HEK293 (cell line): ENCODE measurements at regions not wholly inside any gene's neighbourhood (a gene's known extent, or its start where the extent isn't known, plus 50 kb on each side); places are given as distances from the start of the nearest gene placed in this dataset.

Experiments used
- CTCF ChIA-PET: fragments of 350-600 bp; formaldehyde crosslinking; extraction: SDS; loops from one replicate; lab custom pipeline; 2021; ENCODE audit warnings: antibody characterized with exemption; lab: Yijun Ruan, JAX
- POLR2A ChIA-PET: fragments of 300-600 bp; formaldehyde crosslinking; extraction: SDS; loops from one replicate; lab custom pipeline; 2020; ENCODE audit warnings: antibody characterized with exemption, inconsistent platforms; lab: Yijun Ruan, JAX
- H3K27ac ChIP-seq: fragments of 200-500 bp; sonication (Bioruptor generic); 2 replicates; pipeline ENCODE4 v1.5.1; 2014; ENCODE audit warnings: low read depth, low read length, control low read depth, inconsistent platforms; ENCODE audit errors: extremely low read depth
- H3K36me3 ChIP-seq, 2 experiments: fragments of 200-500 bp in 1 of 2; sonication (Bioruptor generic) in 1 of 2; 1 replicate in 1 of 2; 2 replicates in 1 of 2; pipeline ENCODE4 v1.5.1; 2014 to 2017; ENCODE audit warnings: inconsistent platforms in 2 of 2, low read length in 2 of 2; ENCODE audit not compliant: control insufficient read depth in 2 of 2, insufficient read depth in 1 of 2
- H3K4me1 ChIP-seq: fragments of 200-500 bp; sonication (Bioruptor generic); 2 replicates; pipeline ENCODE4 v1.5.1; 2014; ENCODE audit warnings: mild to moderate bottlenecking, low read length, inconsistent platforms; ENCODE audit not compliant: control insufficient read depth, insufficient read depth
- H3K4me3 ChIP-seq: 2 replicates; pipeline ENCODE4 v1.5.1; 2011; ENCODE audit warnings: low read depth, mild to moderate bottlenecking, control low read depth, low read length, moderate library complexity
- H3K9me3 ChIP-seq: fragments of 200-500 bp; sonication (Bioruptor generic); 2 replicates; pipeline ENCODE4 v1.5.1; 2014; ENCODE audit warnings: low read depth, low read length, inconsistent platforms; ENCODE audit not compliant: control insufficient read depth, insufficient read depth
- GLI4 ChIP-seq: fragments of 450-650 bp; formaldehyde crosslinking; IDR thresholded peaks from 2 replicates; pipeline ENCODE4 v1.5.1; 2016; ENCODE audit warnings: missing biosample characterization, missing genetic modification characterization
- GLIS1 ChIP-seq: fragments of 450-650 bp; formaldehyde crosslinking; IDR thresholded peaks from 2 replicates; pipeline ENCODE4 v1.5.1; 2016; ENCODE audit warnings: missing biosample characterization, missing genetic modification characterization
- HOXC10 ChIP-seq: sonication (generic); formaldehyde crosslinking; IDR thresholded peaks from 2 replicates; pipeline ENCODE4 v1.8.1; 2023; ENCODE audit warnings: mild to moderate bottlenecking, missing genetic modification reagents
- KLF16 ChIP-seq: fragments of 450-650 bp; formaldehyde crosslinking; IDR thresholded peaks from 2 replicates; pipeline ENCODE4 v1.5.1; 2017; ENCODE audit warnings: missing biosample characterization, missing genetic modification characterization
- MEIS1 ChIP-seq: sonication (generic); formaldehyde crosslinking; IDR thresholded peaks from 2 replicates; pipeline ENCODE4 v1.8.1; 2022; ENCODE audit warnings: missing genetic modification reagents, mild to moderate bottlenecking, borderline replicate concordance
- MYNN ChIP-seq: fragments of 450-650 bp; formaldehyde crosslinking; IDR thresholded peaks from 2 replicates; pipeline ENCODE4 v1.5.1; 2016; ENCODE audit warnings: missing biosample characterization, missing genetic modification characterization, borderline replicate concordance
- MZF1 ChIP-seq: fragments of 450-650 bp; formaldehyde crosslinking; IDR thresholded peaks from 2 replicates; pipeline ENCODE4 v1.5.1; 2017; ENCODE audit warnings: missing biosample characterization, missing genetic modification characterization, borderline replicate concordance
- OSR2 ChIP-seq: fragments of 450-650 bp; formaldehyde crosslinking; IDR thresholded peaks from 2 replicates; pipeline ENCODE4 v1.5.1; 2016; ENCODE audit warnings: missing biosample characterization, missing genetic modification characterization
- PRDM1 ChIP-seq: fragments of 450-650 bp; formaldehyde crosslinking; IDR thresholded peaks from 2 replicates; pipeline ENCODE4; 2016; ENCODE audit warnings: missing biosample characterization, missing genetic modification characterization
- SP2 ChIP-seq: fragments of 450-650 bp; formaldehyde crosslinking; IDR thresholded peaks from 2 replicates; pipeline ENCODE4 v1.5.1; 2016; ENCODE audit warnings: missing biosample characterization, missing genetic modification characterization
- ZFP3 ChIP-seq: fragments of 450-650 bp; formaldehyde crosslinking; IDR thresholded peaks from 2 replicates; pipeline ENCODE4 v1.5.1; 2016; ENCODE audit warnings: low read depth, missing biosample characterization, missing genetic modification characterization
- ZNF112 ChIP-seq: fragments of 450-650 bp; formaldehyde crosslinking; IDR thresholded peaks from 2 replicates; pipeline ENCODE4 v1.5.0; 2017; ENCODE audit warnings: missing biosample characterization, missing genetic modification characterization
- ZNF214 ChIP-seq: fragments of 450-650 bp; formaldehyde crosslinking; IDR thresholded peaks from 2 replicates; pipeline ENCODE4 v1.5.1; 2017; ENCODE audit warnings: missing biosample characterization, mild to moderate bottlenecking, missing genetic modification characterization, borderline replicate concordance
- ZNF274 ChIP-seq, 2 experiments: fragments of 200-500 bp in 1 of 2; fragments of 450-650 bp in 1 of 2; sonication (Bioruptor generic) in 1 of 2; formaldehyde crosslinking in 1 of 2; IDR thresholded peaks; 2 replicates each; pipeline versions ENCODE4 v1.5.1 to v1.6.1; 2014 to 2016; ENCODE audit warnings: borderline replicate concordance in 1 of 2, inconsistent platforms in 1 of 2, low read length in 1 of 2, missing biosample characterization in 1 of 2, missing genetic modification characterization in 1 of 2
- ZNF311 ChIP-seq: fragments of 450-650 bp; formaldehyde crosslinking; IDR thresholded peaks from 2 replicates; pipeline ENCODE4 v1.5.1; 2017; ENCODE audit warnings: missing biosample characterization, missing genetic modification characterization, borderline replicate concordance
- ZNF394 ChIP-seq: fragments of 450-650 bp; formaldehyde crosslinking; IDR thresholded peaks from 2 replicates; pipeline ENCODE4 v1.5.1; 2016; ENCODE audit warnings: missing biosample characterization, missing genetic modification characterization, mild to moderate bottlenecking, moderate library complexity, borderline replicate concordance
- ZNF521 ChIP-seq: fragments of 450-650 bp; formaldehyde crosslinking; IDR thresholded peaks from 2 replicates; pipeline ENCODE4 v1.5.1; 2017; ENCODE audit warnings: missing biosample characterization, mild to moderate bottlenecking, missing genetic modification characterization
- ZNF610 ChIP-seq: fragments of 450-650 bp; formaldehyde crosslinking; IDR thresholded peaks from 2 replicates; pipeline ENCODE4 v1.5.1; 2016; ENCODE audit warnings: missing biosample characterization, missing genetic modification characterization, borderline replicate concordance
- ZNF623 ChIP-seq: fragments of 450-650 bp; formaldehyde crosslinking; IDR thresholded peaks from 2 replicates; pipeline ENCODE4 v1.5.1; 2016; ENCODE audit warnings: missing biosample characterization, missing genetic modification characterization
- TF ChIP-seq, protein P1 (sequence below): fragments of 450-650 bp; formaldehyde crosslinking; IDR thresholded peaks from 2 replicates; pipeline ENCODE4 v1.5.1; 2017; ENCODE audit warnings: missing biosample characterization, missing genetic modification characterization
- TF ChIP-seq, protein P2 (sequence below): fragments of 450-650 bp; formaldehyde crosslinking; IDR thresholded peaks from 2 replicates; pipeline ENCODE4 v1.5.1; 2016; ENCODE audit warnings: missing biosample characterization, missing genetic modification characterization
- TF ChIP-seq, protein P3 (sequence below): fragments of 450-650 bp; formaldehyde crosslinking; IDR thresholded peaks from 2 replicates; pipeline ENCODE4 v1.5.1; 2016; ENCODE audit warnings: missing biosample characterization, missing genetic modification characterization

DNA sequence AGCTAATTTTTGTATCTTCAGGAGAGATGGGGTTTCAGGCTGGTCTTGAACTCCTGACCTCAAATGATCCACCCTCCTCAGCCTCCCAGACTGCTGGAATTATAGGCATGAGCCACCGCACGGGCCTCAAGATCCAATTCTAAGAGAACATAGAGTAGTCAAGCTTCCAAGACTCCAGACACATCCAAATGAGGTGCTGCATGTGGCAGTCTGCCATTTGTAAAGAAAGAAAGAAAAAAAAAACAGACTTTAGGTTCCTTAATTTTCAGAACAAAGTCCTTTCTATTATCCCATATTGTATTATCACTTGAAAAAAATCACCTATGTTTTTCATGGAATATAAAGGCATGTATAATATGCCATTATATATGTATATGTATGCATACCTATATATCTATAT, 2104.5 kb downstream of the MAT2B start:
- ChIA-PET POLR2A (no interaction called here), CTCF (no interaction called here)
- TF ChIP-seq KLF16 (no peak), PRDM1 (tag by site-specific recombination) (no peak), GLIS1 (tag by site-specific recombination) (no peak), ZNF274 (IDR thresholded peaks at IDR 0.05; ENCODE audit: low read length) (no peak), ZNF274 (tag by site-specific recombination; IDR thresholded peaks at IDR 0.05; ENCODE audit: borderline replicate concordance) (no peak)
- TF ChIP-seq, all 188 proteins: peak for 0
- Histone ChIP-seq H3K9me3 (no peaks in the 10 kb centered on the region), H3K27ac (no peak overlapping the region), H3K36me3 (no peaks in the 10 kb centered on the region), H3K4me1 (no peaks in the 10 kb centered on the region), H3K4me3 (no peak overlapping the region)

DNA sequence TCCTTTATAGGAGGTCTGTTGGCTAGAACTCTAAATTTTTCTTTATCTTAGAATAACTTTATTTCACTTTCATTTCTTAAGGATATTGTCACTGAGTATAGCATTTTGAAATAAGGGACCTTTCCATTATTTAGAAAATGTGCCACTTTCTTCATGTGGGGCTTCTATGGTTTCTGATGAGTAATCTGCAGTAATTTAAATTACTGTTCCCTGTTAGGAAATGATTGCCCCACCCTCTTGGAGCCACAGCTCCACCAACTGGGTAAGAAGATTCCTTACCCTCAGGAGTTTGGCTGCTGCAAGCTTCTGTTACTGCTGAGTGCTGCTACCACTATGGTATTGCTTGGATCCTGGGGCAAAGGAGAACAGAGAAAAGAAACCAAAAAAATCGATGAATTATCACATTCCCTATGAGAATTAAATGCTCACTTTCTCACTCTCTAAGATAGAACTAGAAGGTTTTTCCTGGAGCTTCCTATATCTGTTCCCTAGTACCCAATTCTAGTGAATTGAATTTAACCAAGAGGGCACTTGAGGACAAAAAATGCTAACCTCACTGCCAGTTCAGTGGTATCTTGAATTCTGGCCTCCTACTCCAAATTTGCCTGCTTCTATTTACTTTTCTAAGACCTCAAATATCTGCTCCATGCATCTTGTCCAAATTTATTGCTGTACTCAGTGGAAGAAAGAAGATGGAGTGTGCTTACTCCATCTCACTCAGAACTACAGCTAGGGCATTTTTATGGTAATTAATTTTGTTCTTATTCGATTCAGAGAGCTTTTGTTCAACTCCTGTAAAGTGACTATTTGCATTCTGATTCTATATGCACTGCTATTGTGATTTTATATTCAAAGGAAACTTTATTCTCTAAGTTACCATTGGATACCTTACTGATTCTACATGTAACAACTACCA, 2111.3 kb downstream of the MAT2B start:
- POLR2A ChIA-PET, result no interaction called here

DNA sequence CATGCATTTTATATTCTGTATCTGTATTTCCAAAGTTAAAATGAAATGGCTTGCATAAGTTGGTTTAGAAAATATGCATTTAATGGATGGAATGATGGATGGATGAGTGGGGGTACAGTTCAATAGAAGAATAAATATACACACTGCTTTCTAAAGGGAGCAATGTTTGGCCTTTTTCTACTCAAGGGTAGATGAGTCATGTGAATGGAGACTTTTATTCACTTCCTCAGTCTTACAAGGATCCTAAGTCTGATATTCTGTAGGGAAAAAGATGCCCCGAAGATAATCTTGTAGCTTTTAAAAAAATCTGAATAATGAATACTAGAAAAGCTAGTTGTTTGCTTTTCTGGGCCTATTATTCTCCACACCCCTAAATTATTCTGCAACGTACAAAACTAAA, 2112.1 kb downstream of the MAT2B start:
- TF ChIP-seq, protein P1, sequence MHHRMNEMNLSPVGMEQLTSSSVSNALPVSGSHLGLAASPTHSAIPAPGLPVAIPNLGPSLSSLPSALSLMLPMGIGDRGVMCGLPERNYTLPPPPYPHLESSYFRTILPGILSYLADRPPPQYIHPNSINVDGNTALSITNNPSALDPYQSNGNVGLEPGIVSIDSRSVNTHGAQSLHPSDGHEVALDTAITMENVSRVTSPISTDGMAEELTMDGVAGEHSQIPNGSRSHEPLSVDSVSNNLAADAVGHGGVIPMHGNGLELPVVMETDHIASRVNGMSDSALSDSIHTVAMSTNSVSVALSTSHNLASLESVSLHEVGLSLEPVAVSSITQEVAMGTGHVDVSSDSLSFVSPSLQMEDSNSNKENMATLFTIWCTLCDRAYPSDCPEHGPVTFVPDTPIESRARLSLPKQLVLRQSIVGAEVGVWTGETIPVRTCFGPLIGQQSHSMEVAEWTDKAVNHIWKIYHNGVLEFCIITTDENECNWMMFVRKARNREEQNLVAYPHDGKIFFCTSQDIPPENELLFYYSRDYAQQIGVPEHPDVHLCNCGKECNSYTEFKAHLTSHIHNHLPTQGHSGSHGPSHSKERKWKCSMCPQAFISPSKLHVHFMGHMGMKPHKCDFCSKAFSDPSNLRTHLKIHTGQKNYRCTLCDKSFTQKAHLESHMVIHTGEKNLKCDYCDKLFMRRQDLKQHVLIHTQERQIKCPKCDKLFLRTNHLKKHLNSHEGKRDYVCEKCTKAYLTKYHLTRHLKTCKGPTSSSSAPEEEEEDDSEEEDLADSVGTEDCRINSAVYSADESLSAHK (tag by site-specific recombination), result no peak
- TF ChIP-seq MZF1 (tag by site-specific recombination), result no peak
- Histone ChIP-seq H3K27ac (no peak overlapping the region), H3K36me3 (no peaks in the 10 kb centered on the region), H3K9me3 (no peaks in the 10 kb centered on the region), H3K4me3 (no peak overlapping the region), H3K4me1 (no peaks in the 10 kb centered on the region)
- CTCF ChIA-PET, result interaction anchor here (1.3 to 1.7 kb wide), 2 partner anchors 9 to 13 kb away, joined by 4 to 11 read pairs; no protein-coding TSS in a partner anchor
- POLR2A ChIA-PET, result no interaction called here

More for the DNA sequence above, 2111.3 kb downstream of the MAT2B start:
- no peak overlapping the region for H3K27ac ChIP-seq
- no peaks in the 10 kb centered on the region for H3K4me1 ChIP-seq
- H3K4me3 ChIP-seq, result no peak overlapping the region
- H3K9me3 ChIP-seq, result no peaks in the 10 kb centered on the region
- CTCF ChIA-PET, result interaction anchor here (1.3 to 1.7 kb wide), 2 partner anchors 9 to 14 kb away, joined by 4 to 11 read pairs; no protein-coding TSS in a partner anchor
- TF ChIP-seq, protein P2, sequence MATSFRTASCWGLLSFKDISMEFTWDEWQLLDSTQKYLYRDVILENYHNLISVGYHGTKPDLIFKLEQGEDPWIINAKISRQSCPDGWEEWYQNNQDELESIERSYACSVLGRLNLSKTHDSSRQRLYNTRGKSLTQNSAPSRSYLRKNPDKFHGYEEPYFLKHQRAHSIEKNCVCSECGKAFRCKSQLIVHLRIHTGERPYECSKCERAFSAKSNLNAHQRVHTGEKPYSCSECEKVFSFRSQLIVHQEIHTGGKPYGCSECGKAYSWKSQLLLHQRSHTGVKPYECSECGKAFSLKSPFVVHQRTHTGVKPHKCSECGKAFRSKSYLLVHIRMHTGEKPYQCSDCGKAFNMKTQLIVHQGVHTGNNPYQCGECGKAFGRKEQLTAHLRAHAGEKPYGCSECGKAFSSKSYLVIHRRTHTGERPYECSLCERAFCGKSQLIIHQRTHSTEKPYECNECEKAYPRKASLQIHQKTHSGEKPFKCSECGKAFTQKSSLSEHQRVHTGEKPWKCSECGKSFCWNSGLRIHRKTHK, result no peak
- TF ChIP-seq GLI4 (tag by site-specific recombination) (no peak), ZNF311 (no peak), ZNF610 (tag by site-specific recombination) (no peak)
- no peaks in the 10 kb centered on the region for H3K36me3 ChIP-seq

DNA sequence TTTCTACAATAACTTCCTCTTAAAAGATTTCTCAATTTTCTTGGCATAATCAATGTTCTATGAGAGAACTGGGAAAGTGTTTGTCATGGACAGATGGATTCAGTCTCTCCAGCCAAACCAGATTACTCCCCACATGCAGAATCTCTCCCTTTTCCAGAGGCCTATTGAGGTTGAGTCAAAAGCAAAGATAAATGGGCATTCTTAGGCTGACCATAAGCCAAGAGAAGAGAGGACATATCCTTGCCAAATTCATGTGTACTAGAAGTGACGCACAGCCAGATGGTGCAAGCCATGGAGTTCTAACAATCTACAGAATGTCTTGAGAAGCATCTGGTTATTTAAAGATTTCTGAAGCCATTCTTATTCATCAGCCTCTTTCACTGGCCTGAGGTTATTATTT, 2115.0 kb downstream of the MAT2B start:
- Histone ChIP-seq H3K4me1 (no peaks in the 10 kb centered on the region), H3K36me3 (no peaks in the 10 kb centered on the region), H3K9me3 (no peaks in the 10 kb centered on the region), H3K27ac (no peak overlapping the region), H3K4me3 (no peak overlapping the region)
- ChIA-PET POLR2A (no interaction called here), CTCF (interaction anchor here (0.7 to 1.2 kb wide), 2 partner anchors 10 to 93 kb away, joined by 3 to 5 read pairs; no protein-coding TSS in a partner anchor)
- TF ChIP-seq, protein P3, sequence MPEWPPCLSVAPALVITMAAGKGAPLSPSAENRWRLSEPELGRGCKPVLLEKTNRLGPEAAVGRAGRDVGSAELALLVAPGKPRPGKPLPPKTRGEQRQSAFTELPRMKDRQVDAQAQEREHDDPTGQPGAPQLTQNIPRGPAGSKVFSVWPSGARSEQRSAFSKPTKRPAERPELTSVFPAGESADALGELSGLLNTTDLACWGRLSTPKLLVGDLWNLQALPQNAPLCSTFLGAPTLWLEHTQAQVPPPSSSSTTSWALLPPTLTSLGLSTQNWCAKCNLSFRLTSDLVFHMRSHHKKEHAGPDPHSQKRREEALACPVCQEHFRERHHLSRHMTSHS, result no peak
- TF ChIP-seq OSR2 (tag by site-specific recombination), result no peak
- TF ChIP-seq MEIS1 (CRISPR knock-in tag), result no peak
- no peak for TF ChIP-seq MYNN (tag by site-specific recombination)
- no peak for TF ChIP-seq SP2 (tag by site-specific recombination)
- no peak for TF ChIP-seq ZNF214 (tag by site-specific recombination)
- no peak for TF ChIP-seq ZNF274 (IDR thresholded peaks at IDR 0.05; ENCODE audit: low read length)
- TF ChIP-seq ZNF274 (tag by site-specific recombination; IDR thresholded peaks at IDR 0.05; ENCODE audit: borderline replicate concordance), result no peak
- no peak for TF ChIP-seq ZNF521 (tag by site-specific recombination)
- no peak for TF ChIP-seq ZNF112 (tag by site-specific recombination)
- no peak for TF ChIP-seq ZNF394 (tag by site-specific recombination)
- TF ChIP-seq ZFP3 (tag by site-specific recombination), result no peak
- no peak for TF ChIP-seq HOXC10 (CRISPR knock-in tag)
- TF ChIP-seq ZNF623 (tag by site-specific recombination), result no peak
